Type B pancreatic cell (in vitro differentiated cells): ENCODE measurements at regions not wholly inside any gene's neighbourhood (a gene's known extent, or its start where the extent isn't known, plus 50 kb on each side); places are given as distances from the start of the nearest gene placed in this dataset.

Experiments
- DNase-seq: peaks from one replicate; pipeline ENCODE4 v3.0.0; 2021; ENCODE audit warnings: mixed read lengths; ENCODE audit not compliant: unreplicated experiment; ENCODE audit errors: extremely low spot score
- H3K27ac Mint-ChIP-seq: 2 replicates; pipeline ENCODE4 v1.8.0; 2021; ENCODE audit warnings: mild to moderate bottlenecking, mixed read lengths
- H3K27me3 Mint-ChIP-seq: 2 replicates; pipeline ENCODE4 v1.8.0; 2021; ENCODE audit warnings: mixed read lengths
- H3K36me3 Mint-ChIP-seq: 2 replicates; pipeline ENCODE4 v1.8.0; 2021; ENCODE audit warnings: mixed read lengths
- H3K4me1 Mint-ChIP-seq: one replicate; pipeline ENCODE4 v1.8.0; 2021; ENCODE audit warnings: mixed read lengths; ENCODE audit not compliant: unreplicated experiment
- H3K4me3 Mint-ChIP-seq: 2 replicates; pipeline ENCODE4 v1.8.0; 2021; ENCODE audit warnings: mild to moderate bottlenecking, mixed read lengths
- H3K9me3 Mint-ChIP-seq: 2 replicates; pipeline ENCODE4 v1.8.0; 2021; ENCODE audit warnings: mixed read lengths
- TF ChIP-seq, protein P1 (sequence below): fragments of 200-600 bp; sonication (generic); conservative IDR thresholded peaks from 2 replicates; pipeline ENCODE4 v1.5.0; 2021; ENCODE audit warnings: antibody characterized with exemption, mild to moderate bottlenecking

DNA sequence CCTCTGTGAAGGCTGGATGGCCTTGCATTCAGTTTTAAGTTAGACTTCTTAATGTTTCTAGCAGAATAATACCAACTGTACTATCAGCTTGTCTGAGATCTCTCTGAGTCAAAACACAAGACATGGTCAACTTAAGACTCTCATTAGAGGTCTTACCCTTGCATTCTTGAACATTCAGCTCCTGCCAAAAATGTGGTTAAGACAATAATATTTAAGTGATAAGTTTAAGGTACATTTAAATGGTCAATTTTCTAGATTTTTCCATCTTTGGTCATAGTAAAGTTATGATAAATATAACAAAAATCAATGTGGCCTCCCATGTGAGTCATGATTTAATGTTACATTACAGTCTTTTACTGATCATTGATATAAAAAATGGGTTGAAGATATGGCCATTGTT is 75.0 kb downstream of the NR2F1 start:
- Mint-ChIP-seq H3K27me3 (no peaks in the 10 kb centered on the region), H3K4me3 (no peak overlapping the region), H3K27ac (no peak overlapping the region), H3K36me3 (no peaks in the 10 kb centered on the region), H3K4me1 (no peaks in the 10 kb centered on the region), H3K9me3 (no peaks in the 10 kb centered on the region)
- TF ChIP-seq, protein P1, sequence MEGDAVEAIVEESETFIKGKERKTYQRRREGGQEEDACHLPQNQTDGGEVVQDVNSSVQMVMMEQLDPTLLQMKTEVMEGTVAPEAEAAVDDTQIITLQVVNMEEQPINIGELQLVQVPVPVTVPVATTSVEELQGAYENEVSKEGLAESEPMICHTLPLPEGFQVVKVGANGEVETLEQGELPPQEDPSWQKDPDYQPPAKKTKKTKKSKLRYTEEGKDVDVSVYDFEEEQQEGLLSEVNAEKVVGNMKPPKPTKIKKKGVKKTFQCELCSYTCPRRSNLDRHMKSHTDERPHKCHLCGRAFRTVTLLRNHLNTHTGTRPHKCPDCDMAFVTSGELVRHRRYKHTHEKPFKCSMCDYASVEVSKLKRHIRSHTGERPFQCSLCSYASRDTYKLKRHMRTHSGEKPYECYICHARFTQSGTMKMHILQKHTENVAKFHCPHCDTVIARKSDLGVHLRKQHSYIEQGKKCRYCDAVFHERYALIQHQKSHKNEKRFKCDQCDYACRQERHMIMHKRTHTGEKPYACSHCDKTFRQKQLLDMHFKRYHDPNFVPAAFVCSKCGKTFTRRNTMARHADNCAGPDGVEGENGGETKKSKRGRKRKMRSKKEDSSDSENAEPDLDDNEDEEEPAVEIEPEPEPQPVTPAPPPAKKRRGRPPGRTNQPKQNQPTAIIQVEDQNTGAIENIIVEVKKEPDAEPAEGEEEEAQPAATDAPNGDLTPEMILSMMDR = no peak
- no peak for DNase-seq

DNA sequence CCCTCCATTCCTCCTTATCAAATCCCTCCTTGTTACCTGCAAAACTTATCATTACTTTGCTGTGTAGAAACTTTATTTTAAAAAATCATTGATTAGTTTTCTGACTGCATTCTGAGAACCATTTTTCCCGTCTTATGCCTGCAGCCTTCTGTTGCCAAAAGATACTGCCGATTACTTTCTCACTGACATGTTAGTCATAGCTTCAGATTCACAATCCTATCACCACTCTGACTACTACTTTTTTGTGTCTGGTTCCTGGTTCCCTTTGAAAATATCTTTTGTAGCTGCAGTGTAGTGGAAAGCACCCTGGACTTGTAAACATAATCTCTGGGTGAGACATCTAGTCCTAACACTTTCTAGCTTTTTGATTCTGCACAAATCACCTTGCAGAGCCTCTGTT is 71.7 kb downstream of the NR2F1 start:
- Mint-ChIP-seq H3K27me3 (no peaks in the 10 kb centered on the region), H3K36me3 (no peaks in the 10 kb centered on the region), H3K4me3 (no peak overlapping the region), H3K4me1 (no peaks in the 10 kb centered on the region), H3K27ac (no peak overlapping the region), H3K9me3 (no peaks in the 10 kb centered on the region)
- TF ChIP-seq, protein P1 = no peak
- DNase-seq = no peak

DNA sequence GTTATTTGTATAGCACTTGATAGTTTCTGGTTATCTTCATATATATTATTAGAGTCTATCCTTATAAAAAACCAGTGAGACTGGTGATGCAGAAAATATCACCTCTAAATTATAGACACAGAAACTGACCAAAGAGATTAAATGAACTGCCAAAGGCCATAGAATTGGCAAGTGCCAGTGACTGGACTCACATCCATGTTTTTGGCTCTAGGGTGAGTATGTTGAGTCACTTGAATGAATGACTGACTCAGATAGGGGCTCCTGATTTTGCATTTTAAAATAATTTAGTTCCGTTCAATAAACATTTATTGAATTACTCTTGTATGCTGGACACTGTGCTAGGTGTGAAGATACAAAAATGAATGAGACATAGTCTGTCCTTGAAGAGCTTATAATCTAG is 70.7 kb downstream of the NR2F1 start:
- TF ChIP-seq, protein P1 = no peak
- Mint-ChIP-seq H3K9me3 (no peaks in the 10 kb centered on the region), H3K4me3 (no peak overlapping the region), H3K4me1 (no peaks in the 10 kb centered on the region), H3K36me3 (no peaks in the 10 kb centered on the region), H3K27me3 (no peaks in the 10 kb centered on the region), H3K27ac (no peak overlapping the region)
- no peak for DNase-seq

DNA sequence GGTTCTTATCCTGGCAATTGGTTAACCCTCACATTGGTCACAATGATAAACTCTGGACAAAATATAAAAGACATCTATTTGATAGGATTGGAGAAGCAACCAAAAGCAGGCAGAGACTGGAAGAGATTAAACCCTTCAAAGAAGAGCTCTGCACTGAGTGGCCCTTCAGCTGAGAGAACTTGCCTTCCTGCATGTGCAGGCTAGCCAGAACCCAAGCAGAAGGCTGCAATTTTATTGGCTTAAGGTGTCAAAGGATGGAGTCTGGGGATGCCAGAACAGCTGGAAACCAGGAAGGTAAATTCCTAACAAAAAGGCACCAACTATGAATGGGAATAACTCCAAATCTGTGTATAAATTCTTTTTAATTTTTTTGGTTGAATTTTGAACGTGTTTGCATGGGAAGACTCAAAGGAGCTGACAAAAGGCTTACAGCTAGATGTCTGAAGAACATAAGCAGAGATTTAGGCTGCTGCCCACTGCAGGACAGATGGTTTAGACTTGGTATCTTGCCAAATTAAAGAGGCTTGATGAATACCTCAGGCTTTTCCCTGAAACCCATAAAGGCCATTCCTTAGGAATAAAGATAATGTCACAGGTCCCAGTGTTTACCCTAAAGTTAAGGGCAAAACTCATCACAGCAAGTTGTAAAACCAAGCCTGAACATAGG is 66.3 kb downstream of the NR2F1 start:
- Mint-ChIP-seq H3K27me3 (no peaks in the 10 kb centered on the region), H3K36me3 (no peaks in the 10 kb centered on the region), H3K4me3 (no peak overlapping the region), H3K4me1 (no peaks in the 10 kb centered on the region), H3K9me3 (no peaks in the 10 kb centered on the region), H3K27ac (no peak overlapping the region)
- no peak for DNase-seq
- TF ChIP-seq, protein P1 = no peak

DNA sequence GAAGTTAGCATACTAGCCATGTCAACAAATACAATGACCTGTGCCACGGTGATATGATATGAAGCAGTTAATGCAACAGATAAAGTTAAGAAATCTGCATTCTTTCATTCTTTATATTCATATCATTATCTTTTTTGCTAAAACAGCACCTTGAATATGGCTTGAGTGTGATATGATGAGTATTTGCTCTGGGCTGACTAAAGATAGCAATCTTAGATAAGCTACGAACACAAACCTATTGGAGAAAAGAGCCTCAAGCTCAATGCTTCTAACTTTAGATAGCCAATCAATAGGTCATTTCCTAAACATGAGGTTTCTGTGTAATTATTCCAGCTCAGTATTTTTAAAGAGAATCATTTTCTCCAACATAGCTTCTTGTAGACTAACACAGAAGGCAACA is 61.7 kb downstream of the NR2F1 start:
- Mint-ChIP-seq H3K4me1 (no peaks in the 10 kb centered on the region), H3K27me3 (no peaks in the 10 kb centered on the region), H3K36me3 (no peaks in the 10 kb centered on the region), H3K27ac (no peak overlapping the region), H3K4me3 (no peak overlapping the region), H3K9me3 (no peaks in the 10 kb centered on the region)
- TF ChIP-seq, protein P1 = no peak
- no peak for DNase-seq
